ENCODE measurements at regions not wholly inside any gene's neighbourhood (a gene's known extent, or its start where the extent isn't known, plus 50 kb on each side); places are given as distances from the start of the nearest gene placed in this dataset.

- Mint-ChIP-seq H3K27me3 (peaks cover 0 to 1% of the 10 kb centered on the region in 2 donors), H3K36me3 (no peaks in the 10 kb centered on the region), H3K4me1 (no peaks in the 10 kb centered on the region), H3K27ac (no peak overlapping the region), H3K4me3 (peak overlapping the region in 1 of 8 donors; percentile 37), H3K9me3 (peaks cover 8 to 27% (median 12%) of the 10 kb centered on the region in 8 donors)
- H3K27ac ChIP-seq (ENCODE audit: low read depth, low read length): no peak overlapping the region
- H3K9me3 ChIP-seq (ENCODE audit: control insufficient read depth in 1 of 2, low read length in 2 of 2): no peaks in the 10 kb centered on the region
- no peak overlapping the region for H3K4me3 ChIP-seq (ENCODE audit: low read length in 2 of 2)
- H3K4me1 ChIP-seq (ENCODE audit: insufficient read depth, low read length): no peaks in the 10 kb centered on the region
- ChIA-PET POLR2A (ENCODE audit: partially characterized antibody) (no interaction called here), CTCF (ENCODE audit: partially characterized antibody) (no interaction called here)
- intact Hi-C loops (cut with micrococcal nuclease): no loop called here
- no peak for DNase-seq
- H3K36me3 ChIP-seq (ENCODE audit: insufficient read depth, low read length): no peaks in the 10 kb centered on the region
- no peaks in the 10 kb centered on the region for H3K27me3 ChIP-seq (ENCODE audit: insufficient read depth, low read length)
Observed at GRCh38 chr3:135393159-135393558, 572.4 kb upstream of the PPP2R3A start.

GRCh38 chr3:135393898-135394525 lies 571.5 kb upstream of the PPP2R3A start:
- no peak overlapping the region for H3K4me3 ChIP-seq (ENCODE audit: low read length in 2 of 2)
- Mint-ChIP-seq H3K9me3 (peaks cover 8 to 24% (median 14%) of the 10 kb centered on the region in 8 donors), H3K4me3 (no peak overlapping the region), H3K27ac (no peak overlapping the region), H3K4me1 (no peaks in the 10 kb centered on the region), H3K27me3 (peaks cover 0 to 1% of the 10 kb centered on the region in 2 donors), H3K36me3 (no peaks in the 10 kb centered on the region)
- no peaks in the 10 kb centered on the region for H3K27me3 ChIP-seq (ENCODE audit: insufficient read depth, low read length)
- no peaks in the 10 kb centered on the region for H3K4me1 ChIP-seq (ENCODE audit: insufficient read depth, low read length)
- ChIA-PET CTCF (ENCODE audit: partially characterized antibody) (no interaction called here), POLR2A (ENCODE audit: partially characterized antibody) (no interaction called here)
- no peaks in the 10 kb centered on the region for H3K36me3 ChIP-seq (ENCODE audit: insufficient read depth, low read length)
- DNase-seq: no peak
- H3K9me3 ChIP-seq (ENCODE audit: control insufficient read depth in 1 of 2, low read length in 2 of 2): no peaks in the 10 kb centered on the region
- intact Hi-C loops (cut with micrococcal nuclease): no loop called here
- no peak overlapping the region for H3K27ac ChIP-seq (ENCODE audit: low read depth, low read length)

GRCh38 chr3:135412475-135412874 lies 553.1 kb upstream of the PPP2R3A start:
- H3K9me3 Mint-ChIP-seq: no peaks in the 10 kb centered on the region
- DNase-seq: no peak
- intact Hi-C loops (cut with micrococcal nuclease): no loop called here
- H3K4me1 ChIP-seq (ENCODE audit: insufficient read depth, low read length): no peaks in the 10 kb centered on the region
- H3K4me3 Mint-ChIP-seq: no peak overlapping the region
- H3K4me3 ChIP-seq (ENCODE audit: low read length in 2 of 2): no peak overlapping the region
- ChIA-PET POLR2A (ENCODE audit: partially characterized antibody) (no interaction called here), CTCF (ENCODE audit: partially characterized antibody) (no interaction called here)
- H3K36me3 Mint-ChIP-seq: no peaks in the 10 kb centered on the region
- no peak overlapping the region for H3K27ac ChIP-seq (ENCODE audit: low read depth, low read length)
- no peaks in the 10 kb centered on the region for H3K27me3 Mint-ChIP-seq
- no peaks in the 10 kb centered on the region for H3K9me3 ChIP-seq (ENCODE audit: control insufficient read depth in 1 of 2, low read length in 2 of 2)
- no peaks in the 10 kb centered on the region for H3K4me1 Mint-ChIP-seq
- no peaks in the 10 kb centered on the region for H3K36me3 ChIP-seq (ENCODE audit: insufficient read depth, low read length)
- no peak overlapping the region for H3K27ac Mint-ChIP-seq
- H3K27me3 ChIP-seq (ENCODE audit: insufficient read depth, low read length): no peaks in the 10 kb centered on the region

- H3K4me1 ChIP-seq (ENCODE audit: insufficient read depth, low read length): no peaks in the 10 kb centered on the region
- POLR2A ChIA-PET (ENCODE audit: partially characterized antibody): no interaction called here
- Mint-ChIP-seq H3K27me3 (no peaks in the 10 kb centered on the region), H3K36me3 (no peaks in the 10 kb centered on the region), H3K9me3 (no peaks in the 10 kb centered on the region), H3K4me3 (no peak overlapping the region), H3K4me1 (no peaks in the 10 kb centered on the region), H3K27ac (no peak overlapping the region)
- no peak overlapping the region for H3K27ac ChIP-seq (ENCODE audit: low read depth, low read length)
- H3K4me3 ChIP-seq (ENCODE audit: low read length in 2 of 2): no peak overlapping the region
- H3K36me3 ChIP-seq (ENCODE audit: insufficient read depth, low read length): no peaks in the 10 kb centered on the region
- intact Hi-C loops (cut with micrococcal nuclease): no loop called here
- CTCF ChIA-PET (ENCODE audit: partially characterized antibody): no interaction called here
- H3K27me3 ChIP-seq (ENCODE audit: insufficient read depth, low read length): no peaks in the 10 kb centered on the region
- peak in 1 of 5 donors; percentile 38 for DNase-seq
- no peaks in the 10 kb centered on the region for H3K9me3 ChIP-seq (ENCODE audit: control insufficient read depth in 1 of 2, low read length in 2 of 2)
Observed at GRCh38 chr3:135416182-135416581, 549.3 kb upstream of the PPP2R3A start.

GRCh38 chr3:135419155-135419554 lies 546.4 kb upstream of the PPP2R3A start:
- Mint-ChIP-seq H3K4me1 (no peaks in the 10 kb centered on the region), H3K27me3 (no peaks in the 10 kb centered on the region), H3K27ac (no peak overlapping the region), H3K4me3 (no peak overlapping the region), H3K36me3 (no peaks in the 10 kb centered on the region), H3K9me3 (no peaks in the 10 kb centered on the region)
- ChIA-PET POLR2A (ENCODE audit: partially characterized antibody) (no interaction called here), CTCF (ENCODE audit: partially characterized antibody) (no interaction called here)
- Histone ChIP-seq H3K36me3 (ENCODE audit: insufficient read depth, low read length) (no peaks in the 10 kb centered on the region), H3K27ac (ENCODE audit: low read depth, low read length) (no peak overlapping the region), H3K9me3 (ENCODE audit: control insufficient read depth in 1 of 2, low read length in 2 of 2) (no peaks in the 10 kb centered on the region), H3K27me3 (ENCODE audit: insufficient read depth, low read length) (no peaks in the 10 kb centered on the region), H3K4me1 (ENCODE audit: insufficient read depth, low read length) (no peaks in the 10 kb centered on the region), H3K4me3 (ENCODE audit: low read length in 2 of 2) (no peak overlapping the region)
- intact Hi-C loops (cut with micrococcal nuclease): no loop called here
- no peak for DNase-seq

GRCh38 chr3:135426508-135426907 lies 539.0 kb upstream of the PPP2R3A start:
- Mint-ChIP-seq H3K4me1 (no peaks in the 10 kb centered on the region), H3K9me3 (peaks cover 0 to 12% (median 4%) of the 10 kb centered on the region in 8 donors), H3K27ac (no peak overlapping the region), H3K27me3 (peaks cover 0 to 4% of the 10 kb centered on the region in 2 donors), H3K4me3 (no peak overlapping the region), H3K36me3 (no peaks in the 10 kb centered on the region)
- Histone ChIP-seq H3K4me1 (ENCODE audit: insufficient read depth, low read length) (no peaks in the 10 kb centered on the region), H3K27ac (ENCODE audit: low read depth, low read length) (no peak overlapping the region), H3K27me3 (ENCODE audit: insufficient read depth, low read length) (no peaks in the 10 kb centered on the region), H3K9me3 (ENCODE audit: control insufficient read depth in 1 of 2, low read length in 2 of 2) (no peaks in the 10 kb centered on the region), H3K36me3 (ENCODE audit: insufficient read depth, low read length) (no peaks in the 10 kb centered on the region), H3K4me3 (ENCODE audit: low read length in 2 of 2) (no peak overlapping the region)
- ChIA-PET CTCF (ENCODE audit: partially characterized antibody) (no interaction called here), POLR2A (ENCODE audit: partially characterized antibody) (no interaction called here)
- intact Hi-C loops (cut with micrococcal nuclease): no loop called here
- no peak for DNase-seq

- H3K4me1 Mint-ChIP-seq: no peaks in the 10 kb centered on the region
- Histone ChIP-seq H3K27me3 (ENCODE audit: insufficient read depth, low read length) (no peaks in the 10 kb centered on the region), H3K27ac (ENCODE audit: low read depth, low read length) (no peak overlapping the region), H3K36me3 (ENCODE audit: insufficient read depth, low read length) (no peaks in the 10 kb centered on the region), H3K9me3 (ENCODE audit: control insufficient read depth in 1 of 2, low read length in 2 of 2) (no peaks in the 10 kb centered on the region), H3K4me3 (ENCODE audit: low read length in 2 of 2) (no peak overlapping the region), H3K4me1 (ENCODE audit: insufficient read depth, low read length) (no peaks in the 10 kb centered on the region)
- ChIA-PET POLR2A (ENCODE audit: partially characterized antibody) (no interaction called here), CTCF (ENCODE audit: partially characterized antibody) (no interaction called here)
- no peak for DNase-seq
- H3K36me3 Mint-ChIP-seq: no peaks in the 10 kb centered on the region
- H3K27ac Mint-ChIP-seq: no peak overlapping the region
- intact Hi-C loops (cut with micrococcal nuclease): no loop called here
- no peak overlapping the region for H3K4me3 Mint-ChIP-seq
- peaks cover 3 to 23% (median 11%) of the 10 kb centered on the region in 8 donors for H3K9me3 Mint-ChIP-seq
- H3K27me3 Mint-ChIP-seq: peaks cover 0 to 4% of the 10 kb centered on the region in 2 donors
Observed at GRCh38 chr3:135432402-135432801, 533.1 kb upstream of the PPP2R3A start.

Data from CD4-positive, alpha-beta memory T cell (primary cell).